ENCODE measurements at regions not wholly inside any gene's neighbourhood (a gene's known extent, or its start where the extent isn't known, plus 50 kb on each side); places are given as distances from the start of the nearest gene placed in this dataset.

DNA sequence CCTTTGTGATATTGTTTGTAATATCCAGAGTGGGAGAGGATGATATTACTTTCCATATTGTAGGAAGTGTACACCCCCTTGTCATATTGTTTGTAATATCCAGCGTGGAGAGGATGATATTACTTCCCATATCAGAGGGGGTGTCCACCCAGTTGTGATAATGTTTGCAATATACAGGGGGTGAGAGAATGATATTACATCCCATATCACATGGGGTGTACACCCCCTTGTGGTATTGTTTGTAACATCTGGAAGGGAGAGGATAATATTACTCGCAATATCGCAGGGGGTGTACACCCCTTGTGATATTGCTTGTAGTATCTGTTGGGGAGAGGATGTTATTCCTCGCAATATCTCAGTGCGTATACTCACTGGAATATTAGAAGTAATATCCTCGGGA, 61.5 kb downstream of the PRSS23 start:
- ChIA-PET CTCF (no interaction called here), POLR2A (no interaction called here)
- H3K4me1 Mint-ChIP-seq, result 0 out of 2 replicates have a peak, but pooled peaks cover 2% of the 10 kb centered on the region
- H3K4me3 Mint-ChIP-seq, result no peak overlapping the region
- no peaks in the 10 kb centered on the region for H3K9me3 Mint-ChIP-seq
- no peak overlapping the region for H3K27ac Mint-ChIP-seq
- no peaks in the 10 kb centered on the region; the same call in 1 of the 2 replicates for H3K27me3 Mint-ChIP-seq (ENCODE audit: low read depth)
- TF ChIP-seq KAT7 (CRISPR knock-in tag; IDR thresholded peaks at IDR 0.05; ENCODE audit: borderline replicate concordance) (no peak), HMGXB4 (CRISPR knock-in tag; IDR thresholded peaks at IDR 0.05) (no peak), ZNF121 (CRISPR knock-in tag; IDR thresholded peaks at IDR 0.05) (no peak), JAZF1 (CRISPR knock-in tag; IDR thresholded peaks at IDR 0.05) (no peak), ESRRA (CRISPR knock-in tag; IDR thresholded peaks at IDR 0.05; ENCODE audit: borderline replicate concordance) (no peak), IRF2 (CRISPR knock-in tag; IDR thresholded peaks at IDR 0.05; ENCODE audit: borderline replicate concordance, low read depth) (no peak), ATF3 (CRISPR knock-in tag; conservative IDR thresholded peaks at IDR 0.05) (no peak), SOX15 (CRISPR knock-in tag; IDR thresholded peaks at IDR 0.05) (no peak), GRHL2 (CRISPR knock-in tag; IDR thresholded peaks at IDR 0.05; ENCODE audit: insufficient replicate concordance, severe bottlenecking) (no peak)
- DNase-seq (ENCODE audit: low spot score) (no peak), ATAC-seq (no peak)
- H3K36me3 Mint-ChIP-seq, result no peaks in the 10 kb centered on the region

DNA sequence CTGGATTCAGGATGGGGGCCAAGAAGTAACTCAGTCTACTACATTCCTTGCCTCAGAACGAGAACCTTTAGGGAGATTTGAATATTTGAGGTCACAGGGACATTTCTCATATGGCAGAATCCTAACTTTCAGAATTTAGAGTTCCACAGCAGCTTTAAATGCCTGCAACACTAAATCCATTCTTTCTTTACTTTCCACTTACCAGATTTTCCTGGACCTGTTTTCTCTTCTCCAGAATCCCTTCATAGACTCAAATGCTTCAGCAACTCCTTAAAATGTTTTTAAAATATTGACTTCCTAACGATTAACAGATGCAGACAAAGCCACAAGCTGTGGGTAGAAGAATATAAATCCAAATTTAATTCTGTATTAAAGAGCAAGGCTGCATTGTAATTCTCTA, 63.1 kb downstream of the PRSS23 start:
- no peaks in the 10 kb centered on the region for H3K9me3 Mint-ChIP-seq
- ChIA-PET CTCF (interaction anchor here (1.1 kb wide), 1 partner anchor 255 kb away, joined by 4 read pairs; no protein-coding TSS in a partner anchor), POLR2A (no interaction called here)
- H3K4me3 Mint-ChIP-seq, result no peak overlapping the region
- H3K4me1 Mint-ChIP-seq, result 0 out of 2 replicates have a peak, but pooled peaks cover 2% of the 10 kb centered on the region
- H3K27ac Mint-ChIP-seq, result no peak overlapping the region
- H3K36me3 Mint-ChIP-seq, result no peaks in the 10 kb centered on the region
- no peak for ATAC-seq
- TF ChIP-seq, protein P1, sequence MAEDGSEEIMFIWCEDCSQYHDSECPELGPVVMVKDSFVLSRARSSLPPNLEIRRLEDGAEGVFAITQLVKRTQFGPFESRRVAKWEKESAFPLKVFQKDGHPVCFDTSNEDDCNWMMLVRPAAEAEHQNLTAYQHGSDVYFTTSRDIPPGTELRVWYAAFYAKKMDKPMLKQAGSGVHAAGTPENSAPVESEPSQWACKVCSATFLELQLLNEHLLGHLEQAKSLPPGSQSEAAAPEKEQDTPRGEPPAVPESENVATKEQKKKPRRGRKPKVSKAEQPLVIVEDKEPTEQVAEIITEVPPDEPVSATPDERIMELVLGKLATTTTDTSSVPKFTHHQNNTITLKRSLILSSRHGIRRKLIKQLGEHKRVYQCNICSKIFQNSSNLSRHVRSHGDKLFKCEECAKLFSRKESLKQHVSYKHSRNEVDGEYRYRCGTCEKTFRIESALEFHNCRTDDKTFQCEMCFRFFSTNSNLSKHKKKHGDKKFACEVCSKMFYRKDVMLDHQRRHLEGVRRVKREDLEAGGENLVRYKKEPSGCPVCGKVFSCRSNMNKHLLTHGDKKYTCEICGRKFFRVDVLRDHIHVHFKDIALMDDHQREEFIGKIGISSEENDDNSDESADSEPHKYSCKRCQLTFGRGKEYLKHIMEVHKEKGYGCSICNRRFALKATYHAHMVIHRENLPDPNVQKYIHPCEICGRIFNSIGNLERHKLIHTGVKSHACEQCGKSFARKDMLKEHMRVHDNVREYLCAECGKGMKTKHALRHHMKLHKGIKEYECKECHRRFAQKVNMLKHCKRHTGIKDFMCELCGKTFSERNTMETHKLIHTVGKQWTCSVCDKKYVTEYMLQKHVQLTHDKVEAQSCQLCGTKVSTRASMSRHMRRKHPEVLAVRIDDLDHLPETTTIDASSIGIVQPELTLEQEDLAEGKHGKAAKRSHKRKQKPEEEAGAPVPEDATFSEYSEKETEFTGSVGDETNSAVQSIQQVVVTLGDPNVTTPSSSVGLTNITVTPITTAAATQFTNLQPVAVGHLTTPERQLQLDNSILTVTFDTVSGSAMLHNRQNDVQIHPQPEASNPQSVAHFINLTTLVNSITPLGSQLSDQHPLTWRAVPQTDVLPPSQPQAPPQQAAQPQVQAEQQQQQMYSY (CRISPR knock-in tag; IDR thresholded peaks at IDR 0.05), result no peak
- TF ChIP-seq, protein P2, sequence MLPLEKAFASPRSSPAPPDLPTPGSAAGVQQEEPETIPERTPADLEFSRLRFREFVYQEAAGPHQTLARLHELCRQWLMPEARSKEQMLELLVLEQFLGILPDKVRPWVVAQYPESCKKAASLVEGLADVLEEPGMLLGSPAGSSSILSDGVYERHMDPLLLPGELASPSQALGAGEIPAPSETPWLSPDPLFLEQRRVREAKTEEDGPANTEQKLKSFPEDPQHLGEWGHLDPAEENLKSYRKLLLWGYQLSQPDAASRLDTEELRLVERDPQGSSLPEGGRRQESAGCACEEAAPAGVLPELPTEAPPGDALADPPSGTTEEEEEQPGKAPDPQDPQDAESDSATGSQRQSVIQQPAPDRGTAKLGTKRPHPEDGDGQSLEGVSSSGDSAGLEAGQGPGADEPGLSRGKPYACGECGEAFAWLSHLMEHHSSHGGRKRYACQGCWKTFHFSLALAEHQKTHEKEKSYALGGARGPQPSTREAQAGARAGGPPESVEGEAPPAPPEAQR (CRISPR knock-in tag; IDR thresholded peaks at IDR 0.05), result no peak
- no peak for DNase-seq (ENCODE audit: low spot score)
- H3K27me3 Mint-ChIP-seq (ENCODE audit: low read depth), result no peaks in the 10 kb centered on the region; the same call in 1 of the 2 replicates

DNA sequence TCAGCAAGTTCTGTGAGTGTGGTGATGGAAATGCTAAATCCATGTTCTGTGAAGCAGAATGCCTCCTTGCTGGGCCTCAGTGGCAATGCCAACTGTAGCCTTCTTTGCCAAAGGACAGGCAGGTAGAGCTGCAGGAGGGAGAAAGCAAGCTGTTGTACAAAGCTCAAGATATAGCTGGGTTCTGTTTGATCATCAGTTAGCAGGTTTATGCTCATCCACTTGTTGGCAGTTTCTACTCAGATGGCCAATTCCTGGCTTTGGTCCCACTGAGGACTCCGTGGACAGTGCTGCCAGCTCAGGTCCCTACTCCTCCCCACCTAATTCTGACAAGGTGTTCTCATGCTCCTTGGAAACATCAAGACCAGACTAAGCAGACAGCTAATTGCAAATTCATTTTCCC, 65.1 kb downstream of the PRSS23 start:
- no peaks in the 10 kb centered on the region for H3K9me3 Mint-ChIP-seq
- no peaks in the 10 kb centered on the region for H3K36me3 Mint-ChIP-seq
- no peak overlapping the region for H3K4me3 Mint-ChIP-seq
- ChIA-PET POLR2A (no interaction called here), CTCF (no interaction called here)
- no peak for DNase-seq (ENCODE audit: low spot score)
- H3K4me1 Mint-ChIP-seq, result peaks cover 6% of the 10 kb centered on the region; the same call in 1 of the 2 replicates
- H3K27ac Mint-ChIP-seq, result no peak overlapping the region
- no peaks in the 10 kb centered on the region for H3K27me3 Mint-ChIP-seq (ENCODE audit: low read depth)
- no peak for ATAC-seq
- TF ChIP-seq, protein P3, sequence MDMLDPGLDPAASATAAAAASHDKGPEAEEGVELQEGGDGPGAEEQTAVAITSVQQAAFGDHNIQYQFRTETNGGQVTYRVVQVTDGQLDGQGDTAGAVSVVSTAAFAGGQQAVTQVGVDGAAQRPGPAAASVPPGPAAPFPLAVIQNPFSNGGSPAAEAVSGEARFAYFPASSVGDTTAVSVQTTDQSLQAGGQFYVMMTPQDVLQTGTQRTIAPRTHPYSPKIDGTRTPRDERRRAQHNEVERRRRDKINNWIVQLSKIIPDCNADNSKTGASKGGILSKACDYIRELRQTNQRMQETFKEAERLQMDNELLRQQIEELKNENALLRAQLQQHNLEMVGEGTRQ (CRISPR knock-in tag; IDR thresholded peaks at IDR 0.05), result no peak
- TF ChIP-seq RELA (CRISPR knock-in tag; IDR thresholded peaks at IDR 0.05; ENCODE audit: borderline replicate concordance) (no peak), ELF4 (CRISPR knock-in tag; IDR thresholded peaks at IDR 0.05; ENCODE audit: low read depth) (no peak), JUN (CRISPR knock-in tag; IDR thresholded peaks at IDR 0.05) (no peak), TCF7 (CRISPR knock-in tag; IDR thresholded peaks at IDR 0.05; ENCODE audit: low read depth) (no peak)
- TF ChIP-seq, protein P4, sequence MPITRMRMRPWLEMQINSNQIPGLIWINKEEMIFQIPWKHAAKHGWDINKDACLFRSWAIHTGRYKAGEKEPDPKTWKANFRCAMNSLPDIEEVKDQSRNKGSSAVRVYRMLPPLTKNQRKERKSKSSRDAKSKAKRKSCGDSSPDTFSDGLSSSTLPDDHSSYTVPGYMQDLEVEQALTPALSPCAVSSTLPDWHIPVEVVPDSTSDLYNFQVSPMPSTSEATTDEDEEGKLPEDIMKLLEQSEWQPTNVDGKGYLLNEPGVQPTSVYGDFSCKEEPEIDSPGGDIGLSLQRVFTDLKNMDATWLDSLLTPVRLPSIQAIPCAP (CRISPR knock-in tag; IDR thresholded peaks at IDR 0.05), result no peak

All from WTC11 (cell line).